ENCODE measurements at regions not wholly inside any gene's neighbourhood (a gene's known extent, or its start where the extent isn't known, plus 50 kb on each side); places are given as distances from the start of the nearest gene placed in this dataset.

- Histone ChIP-seq H3K4me3 (no peak overlapping the region), H3K9me3 (no peaks in the 10 kb centered on the region), H3K36me3 (no peaks in the 10 kb centered on the region), H3K27me3 (ENCODE audit: low read depth) (peaks cover 22% of the 10 kb centered on the region), H3K4me1 (no peaks in the 10 kb centered on the region), H3K27ac (no peak overlapping the region)
- ATAC-seq: no peak
- DNase-seq: no peak
- intact Hi-C loops (cut with DNase I): no loop called here
- TF ChIP-seq CTCF (IDR thresholded peaks at IDR 0.05): no peak
Measured at GRCh38 chr20:59381689-59382088, 81.3 kb downstream of the EDN3 start.

- intact Hi-C loops (cut with DNase I): no loop called here
- DNase-seq: no peak
Measured at GRCh38 chr20:59382157-59382725, 81.8 kb downstream of the EDN3 start.

GRCh38 chr20:59382907-59383306, 82.5 kb downstream of the EDN3 start:
- intact Hi-C loops (cut with DNase I): no loop called here
- Histone ChIP-seq H3K27me3 (ENCODE audit: low read depth) (peaks cover 22% of the 10 kb centered on the region), H3K27ac (no peak overlapping the region), H3K4me3 (no peak overlapping the region), H3K4me1 (no peaks in the 10 kb centered on the region), H3K9me3 (no peaks in the 10 kb centered on the region), H3K36me3 (no peaks in the 10 kb centered on the region)
- DNase-seq (no peak), ATAC-seq (no peak)
- no peak for TF ChIP-seq CTCF (IDR thresholded peaks at IDR 0.05)

More at GRCh38 chr20:59382157-59382725, 81.8 kb downstream of the EDN3 start:
- no peak for TF ChIP-seq CTCF (IDR thresholded peaks at IDR 0.05)
- H3K27ac ChIP-seq: no peak overlapping the region
- no peaks in the 10 kb centered on the region for H3K36me3 ChIP-seq
- ATAC-seq: no peak
- no peaks in the 10 kb centered on the region for H3K9me3 ChIP-seq
- H3K27me3 ChIP-seq (ENCODE audit: low read depth): peaks cover 22% of the 10 kb centered on the region
- no peak overlapping the region for H3K4me3 ChIP-seq
- no peaks in the 10 kb centered on the region for H3K4me1 ChIP-seq

- H3K4me1 ChIP-seq: no peaks in the 10 kb centered on the region
- no peak overlapping the region for H3K27ac ChIP-seq
- TF ChIP-seq CTCF (IDR thresholded peaks at IDR 0.05): no peak
- DNase-seq (no peak), ATAC-seq (no peak)
- intact Hi-C loops (cut with DNase I): no loop called here
- H3K4me3 ChIP-seq: no peak overlapping the region
- no peaks in the 10 kb centered on the region for H3K36me3 ChIP-seq
- peaks cover 22% of the 10 kb centered on the region for H3K27me3 ChIP-seq (ENCODE audit: low read depth)
- no peaks in the 10 kb centered on the region for H3K9me3 ChIP-seq
Measured at GRCh38 chr20:59385038-59385437, 84.6 kb downstream of the EDN3 start.

GRCh38 chr20:59385480-59385879, 85.1 kb downstream of the EDN3 start:
- no peak for DNase-seq
- H3K27me3 ChIP-seq (ENCODE audit: low read depth): peaks cover 22% of the 10 kb centered on the region
- no peaks in the 10 kb centered on the region for H3K36me3 ChIP-seq
- intact Hi-C loops (cut with DNase I): no loop called here
- H3K4me3 ChIP-seq: no peak overlapping the region
- no peaks in the 10 kb centered on the region for H3K4me1 ChIP-seq
- H3K9me3 ChIP-seq: no peaks in the 10 kb centered on the region
- no peak for TF ChIP-seq CTCF (IDR thresholded peaks at IDR 0.05)
- H3K27ac ChIP-seq: no peak overlapping the region
- ATAC-seq: no peak

GRCh38 chr20:59386809-59387208, 86.4 kb downstream of the EDN3 start:
- DNase-seq: no peak
- Histone ChIP-seq H3K36me3 (no peaks in the 10 kb centered on the region), H3K27me3 (ENCODE audit: low read depth) (peaks cover 12% of the 10 kb centered on the region), H3K9me3 (no peaks in the 10 kb centered on the region), H3K4me3 (no peak overlapping the region), H3K27ac (no peak overlapping the region), H3K4me1 (no peaks in the 10 kb centered on the region)
- no peak for ATAC-seq
- no peak for TF ChIP-seq CTCF (IDR thresholded peaks at IDR 0.05)
- intact Hi-C loops (cut with DNase I): no loop called here

Measured in lower lobe of right lung (tissue), 2 donors.